T-helper 1 cell (primary cell): ENCODE measurements at regions not wholly inside any gene's neighbourhood (a gene's known extent, or its start where the extent isn't known, plus 50 kb on each side); places are given as distances from the start of the nearest gene placed in this dataset.
"Not testable (repeated sequence)": the region's sequence is repeated elsewhere in the genome, so short reads cannot be mapped to it uniquely, and the experiment has no call there.

Experiments used
- DNase-seq, 5 donors: peaks; one replicate each; pipeline ENCODE4 v3.0.0-alpha.2; 2012 to 2020

DNA sequence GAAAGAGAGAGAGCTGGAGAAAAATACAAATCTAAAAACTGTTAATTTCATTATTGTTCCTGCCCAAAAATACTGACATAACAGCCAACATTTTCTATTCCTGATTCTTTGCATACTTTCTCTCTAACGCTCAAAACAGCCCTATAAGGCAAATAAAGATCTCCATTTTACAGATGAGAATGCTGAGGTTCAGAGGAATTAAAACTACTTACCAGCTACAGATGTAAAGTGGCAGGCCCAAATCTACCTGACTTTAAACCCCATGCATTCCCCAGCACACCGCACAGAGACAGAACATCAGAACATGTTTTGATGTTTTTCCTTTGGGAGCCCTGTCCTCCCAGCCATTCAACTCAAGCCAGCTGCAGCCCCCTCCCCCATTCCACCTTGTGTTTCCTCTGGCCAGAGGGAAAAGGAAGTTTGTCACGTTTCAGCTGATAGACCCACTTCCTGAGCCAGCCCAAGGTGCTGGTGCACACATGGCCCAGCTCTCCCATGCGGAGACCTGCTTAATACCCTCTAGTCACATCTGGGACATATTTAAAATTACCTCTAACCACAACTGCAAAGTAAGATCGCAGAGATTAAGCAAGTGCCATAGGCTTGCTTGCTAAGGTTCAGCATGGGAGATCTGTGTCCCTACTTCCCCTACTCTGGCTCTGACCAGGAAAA is 133.1 kb upstream of the NFIA start:
- DNase-seq, result no peak

DNA sequence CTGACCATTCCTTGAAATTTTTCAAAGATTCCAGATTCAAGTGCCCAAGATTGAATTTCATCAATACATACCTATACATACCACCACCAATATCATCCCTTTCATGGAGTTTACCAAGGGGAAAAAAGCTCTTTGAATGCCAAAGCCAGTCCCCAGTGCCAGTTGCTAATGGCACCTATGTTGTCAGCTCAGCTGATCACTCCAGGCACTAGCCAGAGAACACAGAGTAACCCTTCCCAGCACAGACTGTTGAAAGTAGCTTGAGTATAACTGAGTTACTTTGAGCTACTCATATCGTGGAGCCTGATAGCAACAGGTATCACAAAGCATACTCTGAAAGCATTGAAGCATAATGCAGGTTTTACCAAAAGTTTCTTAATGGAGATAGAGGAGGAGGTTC is 133.9 kb upstream of the NFIA start:
- no peak for DNase-seq

DNA sequence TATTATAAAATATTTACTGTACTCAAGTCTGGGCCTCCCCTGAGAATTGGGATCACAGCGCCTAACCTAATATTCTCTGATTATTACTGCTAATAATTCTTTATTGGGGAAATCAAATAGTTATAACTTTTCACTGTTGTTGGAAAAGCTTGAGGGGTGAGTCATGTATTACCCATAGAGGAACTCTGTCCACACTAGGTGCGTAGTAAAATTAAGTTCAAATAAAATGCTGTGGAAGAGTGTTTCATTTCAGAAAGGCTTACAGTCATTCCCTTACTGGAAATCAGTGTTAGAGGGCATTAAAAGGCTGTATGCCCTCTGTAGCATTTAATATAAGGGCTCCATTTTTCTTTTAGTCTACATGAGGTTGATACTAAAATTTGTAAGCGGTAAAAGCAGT is 135.0 kb upstream of the NFIA start:
- DNase-seq, result no peak

GRCh38 chr1:60942896-60943638 is 139.3 kb upstream of the NFIA start:
- no peak for DNase-seq

DNA sequence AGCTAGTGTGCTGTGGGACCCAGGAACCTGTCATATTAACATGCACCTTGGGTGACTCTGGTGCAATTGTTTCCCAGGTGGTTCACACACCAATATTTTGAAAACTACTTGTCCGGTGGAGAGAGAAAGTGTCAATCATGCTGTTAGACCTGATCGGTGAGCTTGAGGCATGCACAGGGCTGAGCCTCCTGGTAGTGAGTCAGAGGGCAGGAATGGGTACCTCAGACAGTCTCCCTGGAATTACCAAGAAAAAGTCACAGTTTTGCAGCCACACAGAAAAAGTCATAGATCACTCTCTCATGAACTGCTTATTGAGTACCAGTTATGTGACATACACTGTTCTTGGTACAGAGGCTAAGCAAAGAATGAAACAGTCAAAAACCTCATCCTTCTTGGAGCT is 140.1 kb upstream of the NFIA start:
- DNase-seq, result no peak

GRCh38 chr1:60940685-60941084 is 141.7 kb upstream of the NFIA start:
- DNase-seq, result not testable (repeated sequence)

DNA sequence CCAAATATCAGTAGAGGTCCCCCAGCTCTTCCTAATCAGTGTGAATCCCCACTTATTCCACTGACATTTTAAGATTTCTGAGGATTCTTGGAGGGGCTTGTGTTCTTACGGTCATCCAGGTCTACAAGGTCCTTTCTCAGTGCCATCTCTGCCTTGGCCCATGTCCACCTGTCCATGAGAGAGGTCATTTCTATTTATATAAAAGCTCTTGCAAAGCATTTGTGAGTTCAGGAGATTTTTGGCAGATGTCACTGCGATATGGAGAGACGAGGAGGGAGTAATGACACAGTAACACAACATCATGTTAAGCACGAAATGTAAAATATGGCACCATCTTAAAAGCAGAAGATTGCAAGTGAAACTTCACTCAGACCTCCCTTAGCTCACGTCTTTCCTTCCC is 144.6 kb upstream of the NFIA start:
- DNase-seq, result no peak

DNA sequence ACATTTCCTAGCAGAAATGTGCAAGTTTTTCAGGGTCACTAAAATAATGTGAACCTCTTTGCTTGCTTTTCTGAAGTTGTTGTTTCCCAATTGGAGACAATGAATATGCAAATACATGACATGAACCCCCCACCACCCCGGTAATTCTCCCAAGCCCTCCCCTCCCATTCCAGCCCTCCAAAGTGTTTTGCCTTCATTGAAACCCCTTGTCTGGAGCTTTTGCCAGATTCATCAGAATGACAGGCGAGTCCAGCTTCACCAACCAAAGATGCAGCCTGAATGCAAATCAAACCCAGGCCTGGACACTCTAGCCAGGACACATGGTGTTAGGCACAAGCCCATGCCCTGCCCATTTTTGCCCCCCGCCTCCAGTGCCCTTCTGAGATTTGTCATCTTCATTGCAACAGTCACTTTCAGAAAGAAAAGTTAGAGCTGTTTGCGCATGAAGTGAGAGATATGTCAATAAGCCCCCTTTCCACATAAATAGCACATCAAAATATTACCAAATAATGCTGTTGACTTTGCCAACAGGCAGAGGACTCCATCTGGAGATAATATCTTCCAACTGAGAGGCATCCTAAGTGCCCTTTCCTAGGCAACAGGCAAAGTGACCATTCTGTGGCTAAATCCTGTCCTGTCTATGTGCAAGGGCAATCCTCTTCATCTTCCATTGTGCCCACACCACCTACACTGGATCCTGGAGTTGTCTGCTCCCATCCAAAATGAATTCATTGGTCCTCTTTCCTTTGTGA is 145.6 kb upstream of the NFIA start:
- no peak for DNase-seq

DNA sequence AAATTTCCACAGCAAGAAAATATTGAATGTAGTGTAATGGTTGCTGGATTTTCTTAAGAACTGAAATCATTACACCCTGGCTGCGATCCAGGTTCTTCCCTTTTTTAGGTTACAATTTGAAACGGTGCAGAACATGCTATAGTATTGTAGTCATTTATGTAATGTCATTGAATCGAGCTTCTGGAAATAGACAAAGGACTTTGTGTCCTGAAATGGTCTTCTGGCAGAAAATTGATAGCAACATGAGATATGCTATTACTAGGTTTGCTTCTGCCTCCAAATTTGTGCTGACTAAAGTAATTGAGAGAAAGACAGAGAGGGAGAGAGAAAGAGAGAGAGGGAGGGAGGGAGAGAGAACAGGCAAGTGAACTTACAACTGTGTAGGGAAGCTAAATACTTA is 146.2 kb upstream of the NFIA start:
- DNase-seq, result no peak

GRCh38 chr1:60935599-60936110 is 146.7 kb upstream of the NFIA start:
- no peak for DNase-seq

DNA sequence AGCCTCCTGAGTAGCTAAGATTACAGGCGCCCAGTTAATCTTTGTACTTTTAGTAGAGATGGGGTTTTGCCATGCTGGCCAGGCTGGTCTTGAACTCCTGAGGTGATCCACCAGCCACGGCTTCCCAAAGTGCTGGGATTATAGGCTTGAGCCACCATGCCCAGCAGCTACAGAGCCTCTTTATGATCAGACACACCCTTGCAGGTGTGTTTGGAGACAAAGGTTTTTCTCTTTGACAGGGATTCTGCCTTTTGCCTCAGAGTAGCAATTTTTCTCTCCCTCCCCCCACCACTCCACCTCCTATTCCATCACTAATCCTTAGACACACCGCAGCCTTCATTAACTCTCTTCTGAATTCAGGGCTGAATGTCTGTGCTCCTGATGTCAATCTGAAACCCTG is 152.2 kb upstream of the NFIA start:
- DNase-seq, result no peak

GRCh38 chr1:60924964-60925798 is 157.2 kb upstream of the NFIA start:
- no peak for DNase-seq

DNA sequence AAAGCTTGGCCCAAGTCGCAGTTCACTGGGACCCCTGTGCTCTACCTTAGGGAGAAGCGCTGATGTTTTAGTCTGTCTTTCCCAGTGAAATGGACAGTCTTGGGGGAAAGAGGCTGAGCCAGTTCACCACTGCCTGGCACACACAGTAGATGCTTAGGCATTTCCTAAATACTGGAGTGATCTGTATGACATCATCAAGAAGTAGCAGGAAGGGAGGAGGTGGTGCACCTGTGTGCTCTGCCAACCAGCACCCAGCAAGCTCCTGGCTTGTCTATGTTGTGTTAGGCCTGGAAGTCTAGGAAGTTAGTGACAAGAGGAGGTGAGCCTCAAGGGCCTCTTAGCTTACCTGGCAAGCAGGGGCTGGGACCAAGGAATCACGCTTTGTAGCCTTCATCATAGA is 158.2 kb upstream of the NFIA start:
- no peak for DNase-seq

DNA sequence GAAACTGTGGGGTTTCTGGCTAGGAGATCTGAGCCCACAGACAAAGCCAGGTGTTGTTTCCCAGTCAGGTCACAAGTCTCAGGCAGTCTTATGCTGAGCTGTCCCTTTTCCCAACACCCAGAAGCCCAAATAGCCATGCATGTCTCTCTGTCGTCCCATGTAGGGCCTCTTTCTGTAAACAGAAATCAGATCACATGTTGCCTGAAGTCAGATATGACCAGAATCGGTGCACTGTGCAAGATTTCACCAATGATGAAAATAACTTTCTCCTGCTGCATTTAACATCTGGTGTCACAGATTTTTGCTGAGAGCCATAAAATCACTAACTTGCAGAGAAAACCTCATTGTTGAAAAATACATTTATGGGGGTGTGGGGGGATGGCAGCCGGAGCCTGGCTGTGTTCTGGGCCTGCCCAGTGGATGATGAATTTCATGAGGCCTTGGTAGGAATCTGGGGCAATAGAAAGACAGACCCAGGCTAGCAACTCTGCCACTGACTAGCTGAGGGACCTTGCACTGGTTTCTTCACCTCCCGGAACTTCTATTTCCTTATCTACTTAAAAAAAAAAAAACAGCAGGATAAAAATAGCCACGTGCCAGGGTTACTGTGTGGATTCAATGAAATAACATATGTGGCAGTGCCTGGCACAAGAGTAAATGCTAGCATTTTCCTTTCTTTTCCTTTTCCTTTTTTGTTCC is 158.8 kb upstream of the NFIA start:
- DNase-seq, result no peak

DNA sequence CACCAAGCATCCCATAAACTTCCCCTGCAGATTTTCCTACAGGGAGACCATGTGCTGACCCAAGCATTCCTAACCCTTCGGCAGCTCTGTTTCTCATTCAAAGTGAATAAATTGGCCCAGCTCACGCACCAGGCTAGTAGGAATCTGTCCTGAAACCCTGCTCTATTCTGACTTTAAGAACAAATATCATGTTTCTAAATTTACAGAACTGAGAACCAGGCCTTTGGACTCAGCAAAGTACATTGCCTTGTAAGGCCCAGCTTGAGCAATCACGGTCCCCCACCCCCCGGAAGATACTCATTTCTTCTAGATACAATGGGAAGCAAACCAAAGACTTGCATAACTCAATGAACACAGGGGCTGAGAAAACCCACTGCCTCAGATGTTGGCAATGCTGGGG is 160.1 kb upstream of the NFIA start:
- no peak for DNase-seq

DNA sequence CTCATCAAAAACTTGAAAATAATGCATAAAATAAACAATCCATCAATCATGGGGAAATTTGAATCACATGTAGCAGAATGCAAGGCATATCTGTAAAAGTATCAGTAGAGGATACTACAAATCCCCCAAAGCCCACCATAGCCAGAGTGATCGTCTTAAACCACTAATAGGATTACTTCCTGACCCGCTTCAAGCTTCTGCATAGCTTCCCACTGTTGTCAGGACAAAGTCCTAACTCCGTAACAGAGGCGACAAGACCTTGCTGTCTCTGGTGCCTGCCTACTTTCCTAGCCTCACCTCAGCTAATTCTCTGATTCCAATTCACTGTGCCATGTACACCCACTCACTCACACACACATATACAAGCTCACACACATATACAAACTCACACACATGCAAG is 161.2 kb upstream of the NFIA start:
- DNase-seq, result no peak

- DNase-seq, result no peak
Observed at GRCh38 chr1:60920561-60920960, 161.8 kb upstream of the NFIA start.

- no peak for DNase-seq
Observed at GRCh38 chr1:60918867-60919266, 163.5 kb upstream of the NFIA start.

DNA sequence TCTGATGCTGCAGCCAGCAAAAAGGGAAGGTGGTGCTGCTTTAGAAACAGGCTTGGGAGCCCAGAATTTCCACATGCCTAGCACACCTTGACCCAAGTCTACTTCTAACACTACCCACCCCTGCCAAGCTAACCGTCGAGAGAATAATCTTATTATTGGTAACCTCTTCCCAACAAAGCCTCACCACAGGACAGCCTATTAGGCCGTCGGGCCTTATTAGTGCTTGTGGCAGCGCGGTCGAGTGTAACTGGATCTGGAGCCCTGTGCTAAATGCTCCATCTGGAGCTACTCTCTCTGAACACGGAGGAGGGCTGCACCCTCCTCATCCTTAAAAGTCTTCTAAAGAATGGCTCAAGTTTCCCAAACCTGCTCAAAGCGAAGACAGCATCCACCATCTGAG is 165.5 kb upstream of the NFIA start:
- DNase-seq, result no peak

DNA sequence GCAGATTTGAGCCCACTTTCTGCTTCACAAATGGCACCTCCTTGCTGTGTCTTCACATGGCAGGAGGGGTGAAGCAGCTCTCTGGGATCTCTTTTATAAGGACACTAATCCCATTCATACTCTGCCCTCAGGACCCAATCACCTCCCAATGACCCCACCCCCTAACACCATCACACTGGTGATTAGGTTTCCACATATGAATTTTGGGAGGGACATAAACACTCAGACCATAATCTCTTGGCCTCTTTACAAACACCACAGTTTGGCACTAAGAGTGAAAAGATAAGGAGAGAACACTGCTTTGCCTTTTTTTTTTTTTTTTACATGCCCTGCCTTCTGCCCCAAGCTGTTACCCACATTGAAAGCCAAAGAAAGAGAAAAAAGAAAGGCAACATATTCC is 166.2 kb upstream of the NFIA start:
- no peak for DNase-seq

GRCh38 chr1:60915441-60915840 is 166.9 kb upstream of the NFIA start:
- DNase-seq, result no peak

DNA sequence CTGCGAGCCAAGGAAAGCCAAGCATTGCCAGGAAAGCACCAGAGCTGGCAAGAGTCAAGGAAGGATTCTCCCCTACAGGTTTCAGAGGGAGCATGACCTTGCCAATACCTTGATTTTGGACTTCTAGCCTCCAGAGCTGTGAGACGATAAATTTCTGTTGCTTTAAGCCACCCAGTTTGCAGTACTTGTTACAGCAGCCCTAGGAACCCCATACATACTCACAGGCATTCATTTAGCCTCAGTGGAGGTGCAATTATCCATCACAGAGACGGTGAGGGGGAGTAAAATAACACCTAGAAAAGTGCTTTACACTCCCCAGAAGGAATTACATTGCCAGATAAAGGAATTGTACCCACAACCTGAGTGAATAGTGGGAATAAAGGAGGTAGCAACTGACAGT is 167.4 kb upstream of the NFIA start:
- DNase-seq, result no peak
